IPS-18c (cell line): ENCODE measurements at regions not wholly inside any gene's neighbourhood (a gene's known extent, or its start where the extent isn't known, plus 50 kb on each side); places are given as distances from the start of the nearest gene placed in this dataset.
"Not testable (repeated sequence)": the region's sequence is repeated elsewhere in the genome, so short reads cannot be mapped to it uniquely, and the experiment has no call there.

Experiments used
- H3K4me3 ChIP-seq: 2 replicates; pipeline ENCODE4 v1.7.0; 2013; ENCODE audit warnings: low read depth, mild to moderate bottlenecking, low read length, moderate library complexity; ENCODE audit not compliant: insufficient read depth
- H3K9me3 ChIP-seq: one replicate; pipeline ENCODE4 v1.6.1; 2013; ENCODE audit warnings: mild to moderate bottlenecking, low read length, moderate library complexity; ENCODE audit not compliant: control insufficient read depth, insufficient read depth

GRCh38 chr16:9340526-9341256 lies 249.2 kb downstream of the HAPSTR1 start:
- no peaks in the 10 kb centered on the region for H3K9me3 ChIP-seq
- H3K4me3 ChIP-seq = no peak overlapping the region

DNA sequence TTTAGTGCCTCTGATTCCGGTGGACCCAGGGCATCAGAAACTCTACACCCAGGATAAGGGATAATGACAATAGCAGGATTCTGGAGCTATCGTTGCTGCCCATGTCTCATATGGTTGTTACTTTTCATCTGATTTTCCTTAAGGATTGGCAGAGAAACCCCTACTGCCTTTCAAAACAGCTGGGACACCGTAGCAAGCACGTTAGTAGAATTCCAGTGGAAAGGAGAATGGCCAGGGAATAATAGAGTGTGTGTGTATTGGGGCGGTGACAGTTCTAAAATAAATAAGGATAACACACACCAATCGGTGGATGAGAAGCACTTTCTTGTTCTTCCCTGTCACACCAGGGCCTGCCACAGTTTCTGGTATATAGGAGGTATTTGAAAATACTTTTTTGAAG lies 251.8 kb downstream of the HAPSTR1 start:
- Histone ChIP-seq H3K9me3 (no peaks in the 10 kb centered on the region), H3K4me3 (no peak overlapping the region)

DNA sequence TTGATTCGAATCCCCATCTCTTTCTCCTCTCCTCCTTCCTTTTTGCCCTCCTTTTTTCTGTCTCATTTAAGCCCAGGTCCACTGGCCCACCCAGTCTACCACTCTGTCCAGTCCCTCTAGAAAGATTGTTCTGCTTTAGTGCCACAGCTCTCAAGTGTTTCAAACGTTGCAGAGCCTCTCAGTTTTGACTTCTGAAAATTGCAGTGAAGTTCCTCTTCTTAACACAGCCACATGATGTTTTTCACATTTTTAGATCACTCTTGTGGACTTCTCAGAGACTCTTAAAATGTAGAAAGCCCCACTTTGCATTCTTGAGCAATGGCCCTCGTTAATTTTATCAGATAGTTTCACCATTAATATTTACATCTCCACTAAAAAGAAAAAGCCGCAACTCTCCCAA lies 253.1 kb downstream of the HAPSTR1 start:
- Histone ChIP-seq H3K4me3 (no peak overlapping the region), H3K9me3 (no peaks in the 10 kb centered on the region)

DNA sequence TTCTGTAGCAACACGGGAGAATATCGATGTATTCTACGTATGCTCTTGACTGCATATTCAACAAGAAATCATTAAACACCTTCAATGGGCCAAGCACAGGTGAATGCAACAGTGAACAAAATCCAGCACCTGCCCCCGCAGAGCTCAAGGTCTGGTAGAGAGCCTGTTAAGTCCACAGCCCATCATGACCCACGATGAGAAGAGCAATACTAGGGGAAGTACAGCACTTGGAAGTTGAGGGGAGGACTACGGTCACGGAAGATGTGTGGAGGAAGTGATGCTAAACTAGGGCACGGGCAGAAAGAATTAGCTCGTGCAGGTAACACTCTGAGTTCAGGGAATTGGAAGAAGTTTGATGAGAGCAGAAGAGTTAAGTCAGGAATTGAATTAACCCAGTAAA lies 253.6 kb downstream of the HAPSTR1 start:
- Histone ChIP-seq H3K4me3 (no peak overlapping the region), H3K9me3 (no peaks in the 10 kb centered on the region)

DNA sequence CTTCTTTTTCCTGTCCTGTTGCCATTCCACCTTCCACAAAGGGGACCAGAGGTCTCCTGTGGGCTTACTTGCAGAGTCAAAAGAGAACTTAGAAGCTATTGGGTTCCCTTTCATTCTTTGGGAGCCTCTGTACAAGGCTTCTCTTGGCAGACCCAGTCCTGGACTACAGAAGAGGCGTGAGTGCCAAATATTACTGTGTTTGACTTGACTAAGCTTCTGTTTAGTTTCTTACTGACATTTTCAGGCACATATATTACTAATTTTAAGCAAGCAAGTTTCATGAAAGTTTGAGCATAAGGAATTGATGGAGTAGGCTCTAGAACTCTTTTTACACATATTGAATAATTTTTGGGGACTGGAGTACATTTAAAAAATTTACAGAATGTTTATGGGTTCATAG lies 254.4 kb downstream of the HAPSTR1 start:
- H3K4me3 ChIP-seq = no peak overlapping the region
- H3K9me3 ChIP-seq = no peaks in the 10 kb centered on the region

GRCh38 chr16:9348912-9349311 lies 257.5 kb downstream of the HAPSTR1 start:
- Histone ChIP-seq H3K9me3 (no peaks in the 10 kb centered on the region), H3K4me3 (no peak overlapping the region)

- not testable (repeated sequence) for H3K4me3 ChIP-seq, H3K9me3 ChIP-seq
These were observed 258.0 kb downstream of the HAPSTR1 start for GRCh38 chr16:9349373-9349960.

DNA sequence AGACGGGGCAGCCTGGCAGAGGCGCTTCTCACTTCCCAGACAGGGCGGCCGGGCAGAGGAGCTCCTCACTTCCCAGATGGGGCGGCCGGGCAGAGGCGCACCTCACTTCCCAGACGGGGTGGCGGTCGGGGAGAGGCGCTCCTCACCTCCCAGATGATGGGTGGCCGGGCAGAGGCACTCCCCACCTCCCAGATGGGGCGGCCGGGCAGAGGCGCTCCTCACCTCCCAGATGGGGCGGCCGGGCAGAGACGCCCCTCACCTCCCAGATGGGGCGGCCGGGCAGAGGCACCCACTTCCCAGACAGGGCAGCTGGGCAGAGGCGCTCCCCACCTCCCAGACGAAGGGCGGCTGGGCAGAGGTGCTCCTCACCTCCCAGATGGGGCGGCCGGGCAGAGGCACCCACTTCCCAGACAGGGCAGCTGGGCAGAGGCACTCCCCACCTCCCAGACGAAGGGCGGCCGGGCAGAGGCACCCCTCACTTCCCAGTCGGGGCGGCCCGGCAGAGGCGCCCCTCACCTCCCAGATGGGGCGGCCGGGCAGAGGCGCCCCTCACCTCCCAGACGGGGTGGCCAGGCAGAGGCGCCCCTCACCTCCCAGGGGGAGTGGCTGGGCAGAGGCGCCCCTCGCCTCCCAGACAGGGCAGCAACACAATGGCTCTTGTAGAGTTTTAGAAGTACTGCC lies 258.8 kb downstream of the HAPSTR1 start:
- H3K9me3 ChIP-seq, H3K4me3 ChIP-seq: not testable (repeated sequence)

DNA sequence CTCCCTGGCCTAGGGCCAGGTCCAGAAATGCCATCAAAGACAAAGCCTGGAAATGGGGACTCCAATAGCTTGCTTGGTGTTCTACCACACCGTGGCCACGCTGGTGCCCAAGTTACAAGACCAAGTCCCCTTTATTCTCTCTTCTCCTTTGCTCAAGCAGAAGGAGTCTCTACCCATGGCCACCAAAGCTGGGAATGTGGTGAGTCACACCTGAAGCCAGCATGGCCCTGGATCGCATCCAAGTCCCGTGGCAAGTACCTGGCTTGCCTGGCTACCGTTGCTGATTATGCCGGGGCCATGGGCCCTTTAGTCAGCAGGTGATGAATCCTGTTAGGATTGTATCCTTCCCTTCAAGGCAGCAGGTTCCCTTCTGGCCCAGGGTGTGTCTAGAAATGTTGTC lies 260.0 kb downstream of the HAPSTR1 start:
- Histone ChIP-seq H3K4me3 (no peak overlapping the region), H3K9me3 (no peaks in the 10 kb centered on the region)

- Histone ChIP-seq H3K4me3 (no peak overlapping the region), H3K9me3 (no peaks in the 10 kb centered on the region)
These were observed 260.5 kb downstream of the HAPSTR1 start for GRCh38 chr16:9351841-9352434.

GRCh38 chr16:9357829-9358228 lies 266.4 kb downstream of the HAPSTR1 start:
- H3K4me3 ChIP-seq = no peak overlapping the region
- H3K9me3 ChIP-seq = no peaks in the 10 kb centered on the region

DNA sequence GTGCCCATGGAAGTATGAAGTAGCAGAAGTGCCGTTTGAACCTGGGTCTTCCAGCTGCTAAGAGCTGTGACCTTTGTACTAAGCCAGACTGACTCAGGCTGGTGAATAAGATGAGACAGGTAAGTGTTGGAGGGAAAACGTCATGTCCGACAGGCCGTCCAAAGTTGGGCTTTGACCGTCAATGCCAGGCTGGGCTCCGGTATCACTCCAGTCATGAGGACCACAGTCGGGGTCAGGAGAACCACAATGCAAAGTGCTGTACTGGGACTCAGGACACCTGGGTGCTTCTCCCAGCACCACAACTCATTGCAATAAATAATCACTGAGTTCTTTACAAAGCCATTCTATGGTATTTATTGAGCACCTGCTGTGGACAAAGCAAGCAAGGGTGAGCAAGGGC lies 268.6 kb downstream of the HAPSTR1 start:
- Histone ChIP-seq H3K4me3 (no peak overlapping the region), H3K9me3 (peaks cover 2% of the 10 kb centered on the region)

DNA sequence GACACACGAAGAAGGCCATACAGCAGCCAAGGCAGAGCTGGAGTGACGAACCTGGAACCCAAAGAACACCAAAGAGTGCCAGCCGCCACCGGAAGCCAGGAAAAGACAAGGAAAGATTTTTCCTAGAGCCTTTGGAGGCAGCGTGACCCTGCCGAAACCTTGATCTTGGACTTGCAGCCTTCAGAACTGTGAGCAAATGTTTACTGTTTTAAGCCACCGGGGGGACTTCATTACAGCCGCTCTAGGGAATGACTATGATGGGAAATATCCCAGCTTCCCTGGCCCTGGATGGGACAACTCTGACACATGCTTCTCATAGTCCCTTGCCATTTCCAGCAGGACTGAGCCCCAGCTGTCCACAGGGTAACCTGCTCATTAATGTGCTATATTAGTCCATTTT lies 270.6 kb downstream of the HAPSTR1 start:
- Histone ChIP-seq H3K9me3 (peaks cover 2% of the 10 kb centered on the region), H3K4me3 (no peak overlapping the region)

DNA sequence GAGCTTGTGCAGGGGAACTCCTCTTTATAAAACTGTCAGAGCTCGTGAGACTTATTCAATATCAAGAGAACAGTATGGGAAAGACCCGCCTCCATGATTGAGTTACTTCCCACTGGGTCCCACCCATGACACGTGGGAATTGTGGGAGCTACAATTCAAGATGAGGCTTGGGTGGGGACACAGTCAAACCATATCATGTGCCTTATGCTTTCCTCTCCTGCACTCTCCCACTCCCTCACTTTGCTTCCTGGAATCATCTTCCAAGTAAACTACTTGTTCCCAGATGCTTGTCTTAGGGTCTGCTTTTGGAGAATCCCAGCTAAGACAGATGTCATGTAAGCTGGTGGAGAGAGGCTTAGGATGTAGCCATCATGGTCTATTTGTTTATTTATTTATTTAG lies 271.2 kb downstream of the HAPSTR1 start:
- no peak overlapping the region for H3K4me3 ChIP-seq
- peaks cover 2% of the 10 kb centered on the region for H3K9me3 ChIP-seq

DNA sequence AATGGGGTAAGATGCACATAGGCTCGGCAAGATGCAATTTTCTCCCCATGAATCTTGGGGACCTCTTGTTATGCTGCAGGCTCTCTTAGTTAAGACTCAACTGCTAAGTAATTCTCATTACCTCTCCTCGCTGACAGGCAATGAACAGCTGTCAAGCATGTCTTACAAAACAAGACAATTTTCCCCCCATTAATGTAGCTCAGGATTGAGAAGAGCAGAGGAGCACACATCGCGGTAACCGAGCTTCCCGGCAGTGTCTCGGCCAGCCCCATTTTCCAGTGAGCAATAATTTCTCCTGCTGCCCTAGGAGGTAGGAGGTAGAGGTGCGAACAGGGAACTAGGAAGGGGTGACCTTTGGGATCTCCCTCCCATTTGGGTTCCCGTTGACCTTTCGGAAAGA lies 272.1 kb downstream of the HAPSTR1 start:
- H3K9me3 ChIP-seq = peaks cover 2% of the 10 kb centered on the region
- no peak overlapping the region for H3K4me3 ChIP-seq

- H3K4me3 ChIP-seq = no peak overlapping the region
- H3K9me3 ChIP-seq = peaks cover 2% of the 10 kb centered on the region
These were observed 273.4 kb downstream of the HAPSTR1 start for GRCh38 chr16:9364721-9365369.

DNA sequence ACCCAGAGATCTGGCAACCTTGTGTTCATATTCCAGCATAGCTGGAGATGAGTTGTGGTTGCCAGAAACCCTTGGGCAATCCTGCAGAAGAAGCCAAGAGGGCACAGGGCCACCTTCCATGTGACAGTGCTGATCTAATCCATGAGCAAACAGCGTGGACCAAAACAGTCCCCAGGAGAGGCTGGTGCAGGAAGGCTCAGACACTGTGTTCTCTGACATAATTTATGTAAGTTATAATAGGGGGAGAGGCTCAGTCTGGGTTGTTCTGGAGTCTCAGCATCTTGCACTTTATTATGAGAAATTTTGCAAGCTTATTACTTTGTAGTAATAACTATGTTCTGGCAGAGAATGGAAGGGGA lies 273.9 kb downstream of the HAPSTR1 start:
- H3K4me3 ChIP-seq = no peak overlapping the region
- peaks cover 2% of the 10 kb centered on the region for H3K9me3 ChIP-seq
